Colon (tissue), 2 donors: ENCODE measurements at regions not wholly inside any gene's neighbourhood (a gene's known extent, or its start where the extent isn't known, plus 50 kb on each side); places are given as distances from the start of the nearest gene placed in this dataset.

ENCODE experiments used
- FAIRE-seq: peaks from 2 replicates; lab custom pipeline; 2012; peaks lifted over from hg19 to GRCh38; lab: Jason Lieb, UNC
- donor health status: control.
- donor health status: control.

GRCh38 chr4:137067735-137068134 is 464.6 kb downstream of the PCDH18 start:
- FAIRE-seq: no peak

GRCh38 chr4:137065311-137065710 is 467.0 kb downstream of the PCDH18 start:
- no peak for FAIRE-seq

- no peak for FAIRE-seq
These were observed 468.3 kb downstream of the PCDH18 start for GRCh38 chr4:137063961-137064360.

GRCh38 chr4:137043184-137043583 is 489.1 kb downstream of the PCDH18 start:
- FAIRE-seq: no peak

GRCh38 chr4:137039370-137039769 is 492.9 kb downstream of the PCDH18 start:
- no peak for FAIRE-seq

- no peak for FAIRE-seq
These were observed 500.1 kb downstream of the PCDH18 start for GRCh38 chr4:137032222-137032621.

GRCh38 chr4:137029026-137029425 is 503.3 kb downstream of the PCDH18 start:
- FAIRE-seq: no peak

- no peak for FAIRE-seq
These were observed 506.7 kb downstream of the PCDH18 start for GRCh38 chr4:137025484-137026059.

GRCh38 chr4:137015426-137016409 is 516.6 kb downstream of the PCDH18 start:
- FAIRE-seq: no peak

- no peak for FAIRE-seq
These were observed 531.9 kb downstream of the PCDH18 start for GRCh38 chr4:137000432-137000831.

- FAIRE-seq: no peak
These were observed 540.3 kb downstream of the PCDH18 start for GRCh38 chr4:136992032-136992431.

GRCh38 chr4:136985683-136986082 is 546.6 kb downstream of the PCDH18 start:
- FAIRE-seq: no peak

GRCh38 chr4:136967069-136967468 is 565.2 kb downstream of the PCDH18 start:
- no peak for FAIRE-seq

- no peak for FAIRE-seq
These were observed 566.8 kb downstream of the PCDH18 start for GRCh38 chr4:136965478-136965877.

- no peak for FAIRE-seq
These were observed 569.4 kb downstream of the PCDH18 start for GRCh38 chr4:136962868-136963267.

- FAIRE-seq: no peak
These were observed 585.9 kb downstream of the PCDH18 start for GRCh38 chr4:136946307-136946907.

- FAIRE-seq: no peak
These were observed 592.5 kb downstream of the PCDH18 start for GRCh38 chr4:136939781-136940180.

GRCh38 chr4:136935871-136936270 is 596.4 kb downstream of the PCDH18 start:
- no peak for FAIRE-seq

- no peak for FAIRE-seq
These were observed 597.0 kb downstream of the PCDH18 start for GRCh38 chr4:136935305-136935704.

GRCh38 chr4:136934601-136935000 is 597.7 kb downstream of the PCDH18 start:
- FAIRE-seq: no peak

GRCh38 chr4:136931781-136932180 is 600.5 kb downstream of the PCDH18 start:
- no peak for FAIRE-seq

- FAIRE-seq: no peak
These were observed 603.3 kb downstream of the PCDH18 start for GRCh38 chr4:136928957-136929411.

GRCh38 chr4:136927172-136927571 is 605.1 kb downstream of the PCDH18 start:
- no peak for FAIRE-seq
